Panc1 (cell line): ENCODE measurements at regions not wholly inside any gene's neighbourhood (a gene's known extent, or its start where the extent isn't known, plus 50 kb on each side); places are given as distances from the start of the nearest gene placed in this dataset.

Experiments
- ATAC-seq: fragments of 200-7000 bp; cut with Tn5 transposase; 2 replicates; pipeline ENCODE4 v1.9.1; 2020; ENCODE audit warnings: mild to moderate bottlenecking, moderate library complexity
- BruUV-seq: library from RNA; stranded (reverse); fragments of 400-500 nt; replicated peaks from 2 replicates; lab custom pipeline; 2021; lab: Mats Ljungman, UMichigan
- CTCF ChIA-PET: fragments of 300-600 bp; sonication (Branson Sonifier 250); formaldehyde crosslinking; loops from one replicate; lab custom pipeline; 2022; ENCODE audit warnings: antibody characterized with exemption; lab: Charles Lee
- POLR2A ChIA-PET: fragments of 300-600 bp; sonication (Branson Sonifier 250); formaldehyde crosslinking; loops from one replicate; lab custom pipeline; 2022; ENCODE audit warnings: antibody characterized with exemption; lab: Charles Lee
- DNase-seq: peaks from one replicate; pipeline ENCODE4 v3.0.0-alpha.2; 2010; ENCODE audit warnings: low read depth, low spot score
- H3K27ac ChIP-seq: 2 replicates; pipeline ENCODE4 v1.5.1; 2011; ENCODE audit warnings: mild to moderate bottlenecking, low read length, inconsistent platforms
- H3K27me3 ChIP-seq: fragments of 200-500 bp; sonication (Bioruptor generic); 2 replicates; pipeline ENCODE4 v1.6.0; 2014; ENCODE audit warnings: low read length, inconsistent platforms; ENCODE audit not compliant: control insufficient read depth, insufficient read depth
- H3K36me3 ChIP-seq: fragments of 200-500 bp; sonication (Bioruptor generic); 2 replicates; pipeline ENCODE4 v1.5.1; 2014; ENCODE audit warnings: inconsistent platforms, mild to moderate bottlenecking, low read length, moderate library complexity; ENCODE audit not compliant: control insufficient read depth, insufficient read depth
- H3K4me1 ChIP-seq: 2 replicates; pipeline ENCODE4 v1.5.1; 2011; ENCODE audit warnings: inconsistent platforms, mild to moderate bottlenecking, low read length, moderate library complexity; ENCODE audit not compliant: control insufficient read depth, insufficient read depth
- H3K4me3 ChIP-seq, 2 experiments: 2 replicates each; pipeline ENCODE4 v1.5.1; 2011 to 2012; ENCODE audit warnings: low read depth in 2 of 2, low read length in 2 of 2, mild to moderate bottlenecking in 2 of 2, inconsistent platforms in 1 of 2, moderate library complexity in 1 of 2
- H3K9me3 ChIP-seq: fragments of 200-500 bp; sonication (Bioruptor generic); 2 replicates; pipeline ENCODE4 v1.5.1; 2014; ENCODE audit warnings: low read depth, mild to moderate bottlenecking, inconsistent platforms, low read length, moderate library complexity; ENCODE audit not compliant: control insufficient read depth, insufficient read depth
- CTCF ChIP-seq: fragments of 450-650 bp; IDR thresholded peaks from 2 replicates; pipeline ENCODE4 v1.5.1; 2017; ENCODE audit warnings: mild to moderate bottlenecking
- POLR2AphosphoS5 ChIP-seq: IDR thresholded peaks from 2 replicates; pipeline ENCODE4 v1.6.1; 2012; ENCODE audit warnings: mild to moderate bottlenecking, low read depth, low read length, moderate library complexity
- REST ChIP-seq, 2 experiments: IDR thresholded peaks; 2 replicates each; pipeline ENCODE4 v1.6.1; 2011 to 2012; ENCODE audit warnings: low read depth in 2 of 2, control low read depth in 1 of 2, low read length in 1 of 2, mild to moderate bottlenecking in 1 of 2, moderate library complexity in 1 of 2; ENCODE audit not compliant: insufficient read depth in 1 of 2
- SIN3A ChIP-seq: IDR thresholded peaks from 2 replicates; pipeline ENCODE4 v1.6.1; 2012; ENCODE audit warnings: low read depth, mild to moderate bottlenecking, low read length, moderate library complexity, borderline replicate concordance; ENCODE audit not compliant: insufficient read depth
- TCF7L2 ChIP-seq: IDR thresholded peaks from 2 replicates; pipeline ENCODE4 v1.6.1; 2011; ENCODE audit warnings: mild to moderate bottlenecking, low read depth, low read length, inconsistent platforms
- in situ Hi-C: cut with HindIII; loops from 2 replicates; pipeline ENCODE4 v1.10.0; 2016; ENCODE audit warnings: low sequenced_read_pairs, low pct_unique_long_range_greater_than_20kb
- intact Hi-C: fragments of 100-400 bp; cut with micrococcal nuclease; formaldehyde crosslinking; loops from one replicate; pipeline ENCODE4 v1.10.0; 2022; ENCODE audit not compliant: unreplicated experiment

- ChIA-PET CTCF (no interaction called here), POLR2A (no interaction called here)
- Histone ChIP-seq H3K27ac (no peak overlapping the region), H3K4me1 (no peaks in the 10 kb centered on the region), H3K27me3 (no peaks in the 10 kb centered on the region), H3K9me3 (no peaks in the 10 kb centered on the region), H3K4me3 (no peak overlapping the region), H3K36me3 (no peaks in the 10 kb centered on the region)
- intact Hi-C loops (no loop called here), in situ Hi-C loops (no loop called here)
- ATAC-seq (no peak), DNase-seq (no peak)
- no TSS peak for BruUV-seq
- TF ChIP-seq CTCF (no peak), POLR2AphosphoS5 (no peak), SIN3A (no peak), TCF7L2 (no peak), REST (IDR thresholded peaks at IDR 0.05; ENCODE audit: insufficient read depth in 1 of 2, low read depth in 2 of 2, low read length in 1 of 2) (no peak)
Observed at GRCh38 chr2:155839991-155840390, 492.5 kb downstream of the NR4A2 start.

- ChIA-PET CTCF (no interaction called here), POLR2A (no interaction called here)
- BruUV-seq, result no TSS peak
- DNase-seq (no peak), ATAC-seq (no peak)
- no peak overlapping the region for H3K4me3 ChIP-seq
- intact Hi-C loops, result no loop called here
- H3K4me1 ChIP-seq, result no peaks in the 10 kb centered on the region
- H3K9me3 ChIP-seq, result no peaks in the 10 kb centered on the region
- TF ChIP-seq SIN3A (no peak), TCF7L2 (no peak), REST (IDR thresholded peaks at IDR 0.05; ENCODE audit: insufficient read depth in 1 of 2, low read depth in 2 of 2, low read length in 1 of 2) (no peak), CTCF (no peak), POLR2AphosphoS5 (no peak)
- no peak overlapping the region for H3K27ac ChIP-seq
- in situ Hi-C loops, result no loop called here
- no peaks in the 10 kb centered on the region for H3K27me3 ChIP-seq
- no peaks in the 10 kb centered on the region for H3K36me3 ChIP-seq
Observed at GRCh38 chr2:155839436-155839835, 493.1 kb downstream of the NR4A2 start.
